Endothelial cell of umbilical vein (primary cell): ENCODE measurements at regions not wholly inside any gene's neighbourhood (a gene's known extent, or its start where the extent isn't known, plus 50 kb on each side); places are given as distances from the start of the nearest gene placed in this dataset.

Experiments used
- BruUV-seq: library from RNA; stranded (reverse); fragments of 400-500 nt; replicated peaks from 2 replicates; lab custom pipeline; 2021; lab: Mats Ljungman, UMichigan
- CTCF ChIA-PET: fragments of 300-600, 350-600 bp; sonication (Branson Sonifier 250); formaldehyde crosslinking; loops from one replicate; lab custom pipeline; 2021; ENCODE audit warnings: antibody characterized with exemption, inconsistent platforms; lab: Charles Lee
- POLR2A ChIA-PET: fragments of 300-600, 350-600 bp; sonication (Branson Sonifier 250); formaldehyde crosslinking; loops from one replicate; lab custom pipeline; 2021; ENCODE audit warnings: antibody characterized with exemption, inconsistent platforms; lab: Charles Lee
- DNase-seq: peaks from one replicate; pipeline ENCODE4 v3.0.0-alpha.2; 2011; ENCODE audit warnings: low read depth, low spot score
- FAIRE-seq: peaks from 2 replicates; lab custom pipeline; 2011; peaks lifted over from hg19 to GRCh38; lab: Jason Lieb, UNC
- H2AFZ ChIP-seq: 2 replicates; pipeline ENCODE4 v1.6.0; 2012; ENCODE audit warnings: low read depth, low read length, control low read depth, inconsistent platforms
- H3K27ac ChIP-seq: 2 replicates; pipeline ENCODE4 v1.5.1; 2011; ENCODE audit warnings: low read depth, mild to moderate bottlenecking, control low read depth, low read length, moderate library complexity; ENCODE audit not compliant: insufficient read depth
- H3K27me3 ChIP-seq, 2 experiments: 2 replicates each; pipeline versions ENCODE4 v1.6.0 to v1.6.1; 2011; ENCODE audit warnings: low read length in 2 of 2, mixed read lengths in 1 of 2; ENCODE audit not compliant: control insufficient read depth in 2 of 2, insufficient read depth in 2 of 2
- H3K36me3 ChIP-seq, 2 experiments: 2 replicates in 1 of 2; 3 replicates in 1 of 2; pipeline ENCODE4 v1.5.1; 2011; ENCODE audit warnings: low read length in 2 of 2, mild to moderate bottlenecking in 1 of 2, moderate library complexity in 1 of 2; ENCODE audit not compliant: control insufficient read depth in 2 of 2, insufficient read depth in 2 of 2; ENCODE audit errors: extremely low read depth in 1 of 2
- H3K4me1 ChIP-seq: 3 replicates; pipeline ENCODE4 v1.5.1; 2011; ENCODE audit warnings: mild to moderate bottlenecking, low read length; ENCODE audit not compliant: control insufficient read depth, insufficient read depth; ENCODE audit errors: extremely low read depth
- H3K4me2 ChIP-seq: 2 replicates; pipeline ENCODE4 v1.6.1; 2011; ENCODE audit warnings: low read length, control low read depth, mixed read lengths; ENCODE audit not compliant: insufficient read depth
- H3K4me3 ChIP-seq, 3 experiments: fragments of 200-600 bp in 1 of 3; sonication (generic), shearing (Covaris generic) in 1 of 3; replicated peaks in 1 of 3; 2 replicates each; pipeline ENCODE4 v1.5.1; 2011 to 2016; ENCODE audit warnings: control low read depth in 3 of 3, low read length in 3 of 3, mild to moderate bottlenecking in 2 of 3, inconsistent platforms in 1 of 3, low read depth in 1 of 3, moderate library complexity in 1 of 3; ENCODE audit not compliant: insufficient read depth in 1 of 3
- H3K79me2 ChIP-seq: 2 replicates; pipeline ENCODE4 v1.6.0; 2012; ENCODE audit warnings: low read length, inconsistent platforms; ENCODE audit not compliant: control insufficient read depth, insufficient read depth
- H3K9ac ChIP-seq: replicated peaks from 2 replicates; pipeline ENCODE3; 2011; ENCODE audit warnings: low read length, control low read depth; ENCODE audit not compliant: insufficient read depth; ENCODE audit errors: extremely low read depth
- H3K9me1 ChIP-seq: replicated peaks from 3 replicates; pipeline ENCODE4 v1.6.0; 2011; ENCODE audit warnings: mild to moderate bottlenecking, low read length; ENCODE audit not compliant: control insufficient read depth, insufficient read depth; ENCODE audit errors: extremely low read depth
- H3K9me3 ChIP-seq: replicated peaks from 2 replicates; pipeline ENCODE4 v1.5.1; 2012; ENCODE audit warnings: low read length, inconsistent platforms; ENCODE audit not compliant: control insufficient read depth, insufficient read depth
- H4K20me1 ChIP-seq: replicated peaks from 2 replicates; pipeline ENCODE3; 2011; ENCODE audit warnings: mild to moderate bottlenecking, low read length; ENCODE audit not compliant: control insufficient read depth, insufficient read depth; ENCODE audit errors: extremely low read depth
- EZH2 ChIP-seq: IDR thresholded peaks from 2 replicates; pipeline ENCODE4 v1.6.1; 2012; ENCODE audit warnings: borderline replicate concordance, low read depth, mild to moderate bottlenecking, moderate library complexity, low read length, inconsistent platforms; ENCODE audit not compliant: severe bottlenecking
- FOS ChIP-seq: IDR thresholded peaks from 2 replicates; pipeline ENCODE4 v1.6.1; 2011; ENCODE audit warnings: mild to moderate bottlenecking, low read length, moderate library complexity, borderline replicate concordance; ENCODE audit not compliant: insufficient read depth
- MYC ChIP-seq: IDR thresholded peaks from one replicate; pipeline ENCODE4 v1.6.1; 2011; ENCODE audit warnings: mild to moderate bottlenecking, low read depth, low read length
- POLR2AphosphoS5 ChIP-seq: IDR thresholded peaks from 2 replicates; pipeline ENCODE4 v1.6.1; 2012; ENCODE audit warnings: low read depth, mild to moderate bottlenecking, control low read depth, low read length, moderate library complexity; ENCODE audit not compliant: insufficient read depth
- dilution Hi-C: fragments of 300-500 bp; cut with MboI; formaldehyde crosslinking; loops from one replicate; pipeline ENCODE4 v1.15.0; 2019; ENCODE audit warnings: low sequenced_read_pairs; ENCODE audit not compliant: extremely low pct_ligation_motif_present
- intact Hi-C: fragments of 100-400 bp; cut with micrococcal nuclease; formaldehyde crosslinking; loops from one replicate; pipeline ENCODE4 v1.10.0; 2022
- TF ChIP-seq, protein P1 (sequence below), 2 donors: IDR thresholded peaks; 1 replicate in 1 of 2; 2 replicates in 1 of 2; pipeline ENCODE4 v1.5.1; 2011; ENCODE audit warnings: low read length in 2 of 2, mild to moderate bottlenecking in 2 of 2, moderate library complexity in 2 of 2, control low read depth in 1 of 2, inconsistent platforms in 1 of 2, low read depth in 1 of 2; ENCODE audit not compliant: insufficient read depth in 1 of 2; ENCODE audit errors: extremely low read depth in 1 of 2

- intact Hi-C loops (no loop called here), dilution Hi-C loops (no loop called here)
- Histone ChIP-seq H3K4me3 (no peak overlapping the region), H3K4me2 (no peak overlapping the region), H3K9ac (no peak overlapping the region), H2AFZ (no peak overlapping the region), H3K9me3 (no peaks in the 10 kb centered on the region), H3K9me1 (no peaks in the 10 kb centered on the region), H3K27me3 (no peaks in the 10 kb centered on the region), H4K20me1 (no peaks in the 10 kb centered on the region), H3K36me3 (no peaks in the 10 kb centered on the region), H3K4me1 (no peaks in the 10 kb centered on the region), H3K79me2 (no peaks in the 10 kb centered on the region), H3K27ac (no peak overlapping the region)
- DNase-seq (no peak), FAIRE-seq (no peak)
- CTCF ChIA-PET: no interaction called here
- no TSS peak for BruUV-seq
- POLR2A ChIA-PET: no interaction called here
- no peak for TF ChIP-seq FOS
Observed at GRCh38 chr2:17083902-17084301, 418.3 kb upstream of the CYRIA start.

GRCh38 chr2:17079262-17079661 lies 413.6 kb upstream of the CYRIA start:
- no peak for DNase-seq
- dilution Hi-C loops: no loop called here

More at GRCh38 chr2:17079262-17079661, 413.6 kb upstream of the CYRIA start:
- H3K4me2 ChIP-seq: no peak overlapping the region
- TF ChIP-seq MYC (no peak), EZH2 (no peak), FOS (no peak), POLR2AphosphoS5 (no peak)
- TF ChIP-seq, protein P1, sequence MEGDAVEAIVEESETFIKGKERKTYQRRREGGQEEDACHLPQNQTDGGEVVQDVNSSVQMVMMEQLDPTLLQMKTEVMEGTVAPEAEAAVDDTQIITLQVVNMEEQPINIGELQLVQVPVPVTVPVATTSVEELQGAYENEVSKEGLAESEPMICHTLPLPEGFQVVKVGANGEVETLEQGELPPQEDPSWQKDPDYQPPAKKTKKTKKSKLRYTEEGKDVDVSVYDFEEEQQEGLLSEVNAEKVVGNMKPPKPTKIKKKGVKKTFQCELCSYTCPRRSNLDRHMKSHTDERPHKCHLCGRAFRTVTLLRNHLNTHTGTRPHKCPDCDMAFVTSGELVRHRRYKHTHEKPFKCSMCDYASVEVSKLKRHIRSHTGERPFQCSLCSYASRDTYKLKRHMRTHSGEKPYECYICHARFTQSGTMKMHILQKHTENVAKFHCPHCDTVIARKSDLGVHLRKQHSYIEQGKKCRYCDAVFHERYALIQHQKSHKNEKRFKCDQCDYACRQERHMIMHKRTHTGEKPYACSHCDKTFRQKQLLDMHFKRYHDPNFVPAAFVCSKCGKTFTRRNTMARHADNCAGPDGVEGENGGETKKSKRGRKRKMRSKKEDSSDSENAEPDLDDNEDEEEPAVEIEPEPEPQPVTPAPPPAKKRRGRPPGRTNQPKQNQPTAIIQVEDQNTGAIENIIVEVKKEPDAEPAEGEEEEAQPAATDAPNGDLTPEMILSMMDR (IDR thresholded peaks at IDR 0.05; ENCODE audit: extremely low read depth in 1 of 2, insufficient read depth in 1 of 2, low read depth in 1 of 2, low read length in 2 of 2): no peak
- H3K9me3 ChIP-seq: peaks cover 2% of the 10 kb centered on the region
- H4K20me1 ChIP-seq: no peaks in the 10 kb centered on the region
- no peaks in the 10 kb centered on the region for H3K9me1 ChIP-seq
- no peak overlapping the region for H3K4me3 ChIP-seq
- H3K4me1 ChIP-seq: no peaks in the 10 kb centered on the region
- FAIRE-seq: no peak
- ChIA-PET CTCF (no interaction called here), POLR2A (no interaction called here)
- BruUV-seq: no TSS peak
- no peak overlapping the region for H3K27ac ChIP-seq
- no peaks in the 10 kb centered on the region for H3K27me3 ChIP-seq
- H2AFZ ChIP-seq: no peak overlapping the region
- no peak overlapping the region for H3K9ac ChIP-seq
- intact Hi-C loops: no loop called here
- no peaks in the 10 kb centered on the region for H3K36me3 ChIP-seq
- no peaks in the 10 kb centered on the region for H3K79me2 ChIP-seq
